ENCODE measurements at regions not wholly inside any gene's neighbourhood (a gene's known extent, or its start where the extent isn't known, plus 50 kb on each side); places are given as distances from the start of the nearest gene placed in this dataset.

GRCh38 chrX:102849396-102849795 is 87.7 kb upstream of the RAB40AL start:
- WGBS (ENCODE audit: extremely low coverage, insufficient read length, low lambda C conversion rate): no CpG with 5 or more reads among the region's 1 CpG
- H3K27ac Mint-ChIP-seq: no peak overlapping the region
- no peak overlapping the region for H4K91ac ChIP-seq (ENCODE audit: insufficient read length, low read depth, low read length)

More at GRCh38 chrX:102849396-102849795, 87.7 kb upstream of the RAB40AL start:
- Histone ChIP-seq H3K18ac (ENCODE audit: insufficient read length, low read depth, low read length) (no peak overlapping the region), H4K5ac (ENCODE audit: insufficient read length, low read depth, low read length) (no peak overlapping the region), H3K79me1 (ENCODE audit: insufficient read depth, low read depth, low read length, poor library complexity, severe bottlenecking) (no peaks in the 10 kb centered on the region), H3K9ac (ENCODE audit: extremely low read depth, insufficient read length, low read length) (no peak overlapping the region), H3K4me2 (ENCODE audit: insufficient read depth, insufficient read length, low read length) (no peak overlapping the region), H2BK12ac (ENCODE audit: insufficient read length, low read depth, low read length) (no peak overlapping the region), H3K4me1 (ENCODE audit: insufficient read depth, low read length) (no peaks in the 10 kb centered on the region), H3K27me3 (ENCODE audit: insufficient read depth, low read length) (no peaks in the 10 kb centered on the region), H3K56ac (ENCODE audit: insufficient read length, low read depth, low read length) (no peak overlapping the region), H3K27ac (ENCODE audit: insufficient read length, low read depth, low read length) (no peak overlapping the region), H3K4ac (ENCODE audit: low read depth, low read length) (no peak overlapping the region), H3K23ac (ENCODE audit: insufficient read length, low read depth, low read length) (no peak overlapping the region), H3K23me2 (ENCODE audit: insufficient read length, low read depth, low read length, poor library complexity, severe bottlenecking) (no peaks in the 10 kb centered on the region), H4K20me1 (ENCODE audit: control insufficient read depth, insufficient read depth, insufficient read length) (no peaks in the 10 kb centered on the region), H3K79me2 (ENCODE audit: insufficient read depth, low read length) (no peaks in the 10 kb centered on the region), H2BK5ac (ENCODE audit: insufficient read length, low read length) (no peak overlapping the region), H2BK15ac (ENCODE audit: low read depth, low read length) (no peak overlapping the region), H3K14ac (ENCODE audit: insufficient read depth, low read length) (no peak overlapping the region), H2BK120ac (ENCODE audit: low read depth, low read length, poor library complexity, severe bottlenecking) (no peak overlapping the region), H3K9me3 (ENCODE audit: control insufficient read depth, low read depth, low read length) (peaks cover 22% of the 10 kb centered on the region), H2AFZ (ENCODE audit: low read length) (no peak overlapping the region), H4K8ac (replicated peaks; ENCODE audit: insufficient read length, low read depth, low read length) (no peak overlapping the region), H2AK5ac (ENCODE audit: insufficient read length, low read length) (no peak overlapping the region), H3T11ph (ENCODE audit: low read length) (no peak overlapping the region), H2BK20ac (ENCODE audit: low read depth, low read length, poor library complexity, severe bottlenecking) (no peak overlapping the region)
- H3K4me3 Mint-ChIP-seq: no peak overlapping the region
- peaks cover 48 to 50% of the 10 kb centered on the region in 2 experiments for H3K9me3 Mint-ChIP-seq
- peaks cover 10 to 24% (median 20%) of the 10 kb centered on the region in 3 experiments for H3K36me3 Mint-ChIP-seq (ENCODE audit: insufficient read depth in 1 of 3, low read depth in 3 of 3)
- H3K27me3 Mint-ChIP-seq (ENCODE audit: low read depth): no peaks in the 10 kb centered on the region
- no peaks in the 10 kb centered on the region for H3K4me1 Mint-ChIP-seq
- no peak for TF ChIP-seq CTCF (conservative IDR thresholded peaks at IDR 0.05)
- no peak for DNase-seq

Measured in H9 (cell line).